IMR-90 (cell line): ENCODE measurements at regions not wholly inside any gene's neighbourhood (a gene's known extent, or its start where the extent isn't known, plus 50 kb on each side); places are given as distances from the start of the nearest gene placed in this dataset.

ENCODE experiments used
- ATAC-seq: fragments of 200-7000 bp; cut with Tn5 transposase; 2 replicates; pipeline ENCODE4 v1.9.1; 2020; ENCODE audit warnings: low read depth, mild to moderate bottlenecking, moderate library complexity
- BruUV-seq: library from RNA; stranded (reverse); fragments of 400-500 nt; replicated peaks from 2 replicates; lab custom pipeline; 2021; lab: Mats Ljungman, UMichigan
- CTCF ChIA-PET: fragments of 300-600 bp; formaldehyde crosslinking; extraction: SDS; loops from one replicate; lab custom pipeline; 2021; ENCODE audit warnings: antibody characterized with exemption; lab: Yijun Ruan, JAX
- POLR2A ChIA-PET: fragments of 300-600 bp; sonication (Branson Sonifier 250); formaldehyde crosslinking; loops from one replicate; lab custom pipeline; 2022; ENCODE audit warnings: antibody characterized with exemption; ENCODE audit not compliant: unreplicated experiment; lab: Charles Lee
- DNase-seq: peaks from one replicate; pipeline ENCODE4 v3.0.0; 2013
- H2AFZ ChIP-seq: replicated peaks from 2 replicates; pipeline ENCODE3; 2013; ENCODE audit warnings: low read length, mild to moderate bottlenecking; ENCODE audit not compliant: poor library complexity
- H2AK5ac ChIP-seq: 2 replicates; pipeline ENCODE4 v1.6.1; 2013; ENCODE audit warnings: low read depth, low read length, inconsistent platforms
- H2AK9ac ChIP-seq: replicated peaks from 2 replicates; pipeline ENCODE3; 2013; ENCODE audit warnings: mild to moderate bottlenecking, low read depth, low read length, moderate library complexity; ENCODE audit not compliant: poor library complexity
- H2BK120ac ChIP-seq: 2 replicates; pipeline ENCODE4 v1.6.1; 2013; ENCODE audit warnings: low read depth, low read length, inconsistent platforms
- H2BK15ac ChIP-seq: 3 replicates; pipeline ENCODE4 v1.6.1; 2013; ENCODE audit warnings: low read depth, low read length, inconsistent platforms
- H2BK20ac ChIP-seq: 2 replicates; pipeline ENCODE4 v1.6.1; 2013; ENCODE audit warnings: low read depth, mild to moderate bottlenecking, inconsistent platforms, low read length, moderate library complexity
- H2BK5ac ChIP-seq: 2 replicates; pipeline ENCODE4 v1.6.1; 2013; ENCODE audit warnings: mild to moderate bottlenecking, low read depth, low read length, inconsistent platforms; ENCODE audit not compliant: poor library complexity, severe bottlenecking
- H3K14ac ChIP-seq: replicated peaks from 2 replicates; pipeline ENCODE4 v1.6.1; 2013; ENCODE audit warnings: low read depth, low read length, inconsistent platforms
- H3K18ac ChIP-seq: 2 replicates; pipeline ENCODE4 v1.6.1; 2013; ENCODE audit warnings: low read depth, low read length, control low read depth
- H3K23ac ChIP-seq: 2 replicates; pipeline ENCODE4 v1.6.1; 2013; ENCODE audit warnings: low read depth, low read length, inconsistent platforms
- H3K27ac ChIP-seq: 2 replicates; pipeline ENCODE4 v1.5.1; 2013; ENCODE audit warnings: mild to moderate bottlenecking, control low read depth, low read length; ENCODE audit not compliant: insufficient read depth
- H3K27me3 ChIP-seq: 2 replicates; pipeline ENCODE4 v1.6.1; 2013; ENCODE audit warnings: low read length; ENCODE audit not compliant: control insufficient read depth, insufficient read depth
- H3K36me3 ChIP-seq: 2 replicates; pipeline ENCODE4 v1.6.1; 2013; ENCODE audit warnings: low read length, mixed read lengths; ENCODE audit not compliant: control insufficient read depth, insufficient read depth
- H3K4ac ChIP-seq: 2 replicates; pipeline ENCODE4 v1.6.1; 2013; ENCODE audit warnings: low read depth, low read length, inconsistent platforms
- H3K4me1 ChIP-seq: 2 replicates; pipeline ENCODE4 v1.6.1; 2013; ENCODE audit warnings: low read length, mixed read lengths; ENCODE audit not compliant: control insufficient read depth, insufficient read depth
- H3K4me2 ChIP-seq: 2 replicates; pipeline ENCODE4 v1.6.1; 2013; ENCODE audit warnings: low read depth, mild to moderate bottlenecking, control low read depth, low read length, moderate library complexity
- H3K4me3 ChIP-seq: 2 replicates; pipeline ENCODE4 v1.5.1; 2013; ENCODE audit warnings: low read depth, mild to moderate bottlenecking, control low read depth, low read length, moderate library complexity; ENCODE audit not compliant: insufficient read depth
- H3K56ac ChIP-seq: 2 replicates; pipeline ENCODE4 v1.6.1; 2013; ENCODE audit warnings: low read length, inconsistent platforms; ENCODE audit not compliant: insufficient read depth; ENCODE audit errors: extremely low read depth
- H3K79me1 ChIP-seq, 2 experiments: 2 replicates each; pipeline ENCODE4 v1.6.1; 2013; ENCODE audit warnings: low read length in 2 of 2, inconsistent platforms in 1 of 2, low read depth in 1 of 2
- H3K9ac ChIP-seq: 2 replicates; pipeline ENCODE4 v1.6.1; 2013; ENCODE audit warnings: low read depth, low read length, control low read depth
- H3K9me1 ChIP-seq: 2 replicates; pipeline ENCODE4 v1.6.1; 2013; ENCODE audit warnings: low read length, inconsistent platforms; ENCODE audit not compliant: insufficient read depth
- H3K9me3 ChIP-seq: 2 replicates; pipeline ENCODE4 v1.6.1; 2013; ENCODE audit warnings: low read length; ENCODE audit not compliant: control insufficient read depth, insufficient read depth
- H4K20me1 ChIP-seq: 2 replicates; pipeline ENCODE4 v1.6.1; 2013; ENCODE audit warnings: low read length, inconsistent platforms; ENCODE audit not compliant: insufficient read depth
- H4K5ac ChIP-seq: 2 replicates; pipeline ENCODE4 v1.6.1; 2013; ENCODE audit warnings: mild to moderate bottlenecking, low read depth, low read length, control low read depth
- H4K8ac ChIP-seq, 2 experiments: 2 replicates each; pipeline ENCODE4 v1.6.1; 2013; ENCODE audit warnings: low read depth in 2 of 2, low read length in 2 of 2, control low read depth in 1 of 2, inconsistent platforms in 1 of 2
- H4K91ac ChIP-seq: 2 replicates; pipeline ENCODE4 v1.6.1; 2013; ENCODE audit warnings: low read depth, low read length, inconsistent platforms; ENCODE audit not compliant: insufficient read depth
- BHLHE40 ChIP-seq: fragments of 150-350 bp; IDR thresholded peaks from 2 replicates; pipeline ENCODE4 v1.6.1; 2016; ENCODE audit warnings: mild to moderate bottlenecking, low read depth, low read length
- CTCF ChIP-seq: conservative IDR thresholded peaks from 2 replicates; pipeline ENCODE4 v1.5.1; 2012; ENCODE audit warnings: mild to moderate bottlenecking, low read depth, low read length, improper control_type of control experiment
- FOS ChIP-seq: fragments of 150-350 bp; IDR thresholded peaks from 2 replicates; pipeline ENCODE4 v1.6.1; 2016; ENCODE audit warnings: low read depth, low read length
- MAFK ChIP-seq: IDR thresholded peaks from 2 replicates; pipeline ENCODE4 v1.6.1; 2012; ENCODE audit warnings: low read depth, low read length, improper control_type of control experiment
- MAZ ChIP-seq: IDR thresholded peaks from 2 replicates; pipeline ENCODE4 v1.6.1; 2012; ENCODE audit warnings: low read depth, mild to moderate bottlenecking, low read length, improper control_type of control experiment, moderate library complexity, borderline replicate concordance
- MXI1 ChIP-seq: IDR thresholded peaks from 2 replicates; pipeline ENCODE4 v1.6.1; 2012; ENCODE audit warnings: low read depth, mild to moderate bottlenecking, low read length, moderate library complexity, borderline replicate concordance
- NFE2L2 ChIP-seq: fragments of 150-350 bp; IDR thresholded peaks from 2 replicates; pipeline ENCODE4 v1.6.1; 2016; ENCODE audit warnings: low read depth, mild to moderate bottlenecking, low read length
- POLR2A ChIP-seq: IDR thresholded peaks from 2 replicates; pipeline ENCODE4 v1.6.1; 2012; ENCODE audit warnings: mild to moderate bottlenecking, low read depth, low read length
- RCOR1 ChIP-seq: IDR thresholded peaks from 2 replicates; pipeline ENCODE4 v1.6.1; 2012; ENCODE audit warnings: mild to moderate bottlenecking, low read length, improper control_type of control experiment; ENCODE audit not compliant: insufficient replicate concordance
- RFX5 ChIP-seq: IDR thresholded peaks from 2 replicates; pipeline ENCODE4 v1.8.0; 2012; ENCODE audit warnings: low read depth, mild to moderate bottlenecking, low read length, moderate library complexity
- SMC3 ChIP-seq: fragments of 150-350 bp; IDR thresholded peaks from 2 replicates; pipeline ENCODE4 v1.6.1; 2016; ENCODE audit warnings: low read depth, mild to moderate bottlenecking, antibody characterized with exemption, low read length, moderate library complexity
- USF2 ChIP-seq: fragments of 150-350 bp; IDR thresholded peaks from 2 replicates; pipeline ENCODE4 v1.6.1; 2017; ENCODE audit warnings: mild to moderate bottlenecking, antibody characterized with exemption, low read length, low read depth
- WGBS, 2 experiments: methylation state at CpG; one replicate each; pipeline versions ENCODE4 v1.1.5 to v1.1.7; 2013; ENCODE audit warnings: missing lambda C conversion rate in 2 of 2; ENCODE audit not compliant: insufficient read length in 1 of 2; ENCODE audit errors: extremely low coverage in 2 of 2; 5-methylcytosine and 5-hydroxymethylcytosine counted together
- dilution Hi-C: fragments of 300-500 bp; cut with HindIII; formaldehyde crosslinking; loops from one replicate; pipeline ENCODE4 v1.14.3; 2018; ENCODE audit warnings: low sequenced_read_pairs; ENCODE audit not compliant: unreplicated experiment
- in situ Hi-C: fragments of 300-500 bp; cut with MboI; formaldehyde crosslinking; loops from 3 replicates; pipeline ENCODE4 v1.14.3; 2019; ENCODE audit warnings: low sequenced_read_pairs, inconsistent platforms, mixed read lengths
- intact Hi-C: fragments of 100-400 bp; cut with micrococcal nuclease; formaldehyde crosslinking; loops from 2 replicates; pipeline ENCODE4 v1.10.0; 2022

GRCh38 chrX:16487620-16488385, 162.2 kb upstream of the S100G start (continued):
- TF ChIP-seq POLR2A (no peak), RFX5 (no peak)

GRCh38 chrX:16488959-16489358, 161.0 kb upstream of the S100G start:
- no TSS peak for BruUV-seq
- no peaks in the 10 kb centered on the region for H3K27me3 ChIP-seq
- H3K4me2 ChIP-seq: no peak overlapping the region
- 0 out of 2 replicates have a peak overlapping the region, but pooled peaks have one; percentile 90 for H2BK20ac ChIP-seq
- WGBS, 2 experiments: no CpG with 5 or more reads among the region's 3 CpGs
- H2BK120ac ChIP-seq: peak overlapping the region; percentile 82
- H3K9ac ChIP-seq: no peak overlapping the region
- no peak overlapping the region for H3K56ac ChIP-seq
- no peak overlapping the region for H3K23ac ChIP-seq
- peak overlapping the region; percentile 96 for H2BK5ac ChIP-seq
- no peaks in the 10 kb centered on the region for H3K36me3 ChIP-seq
- H2AK9ac ChIP-seq: no peak overlapping the region
- DNase-seq (peak; percentile 41), ATAC-seq (no peak)
- peak overlapping the region; percentile 56; the same call in 1 of the 2 replicates for H3K4ac ChIP-seq
- no peak overlapping the region for H2AK5ac ChIP-seq
- H2BK15ac ChIP-seq: peak overlapping the region; percentile 96; the same call in 1 of the 3 replicates
- in situ Hi-C loops: no loop called here
- H4K91ac ChIP-seq: peak overlapping the region; percentile 19; the same call in 1 of the 2 replicates
- no peak for TF ChIP-seq POLR2A
- TF ChIP-seq SMC3: no peak
- no peak for TF ChIP-seq USF2
- no peak for TF ChIP-seq NFE2L2
- no peak for TF ChIP-seq BHLHE40
- no peak for TF ChIP-seq MXI1
- no peak for TF ChIP-seq MAZ
- TF ChIP-seq RCOR1: no peak
- TF ChIP-seq FOS: no peak
- TF ChIP-seq MAFK: no peak
- TF ChIP-seq CTCF: no peak
- peak overlapping the region; percentile 74; the same call in 1 of the 2 replicates for H3K14ac ChIP-seq
- CTCF ChIA-PET: no interaction called here
- no peaks in the 10 kb centered on the region for H4K20me1 ChIP-seq
- peaks cover 3% of the 10 kb centered on the region; the same call in 1 of the 2 replicates for H3K4me1 ChIP-seq
- H3K27ac ChIP-seq: no peak overlapping the region
- no peak overlapping the region for H2AFZ ChIP-seq
- peak overlapping the region in 1 of 2 experiments; percentile 59; a peak in 1 of 4 replicates for H4K8ac ChIP-seq
- no peaks in the 10 kb centered on the region for H3K9me3 ChIP-seq
- intact Hi-C loops: no loop called here
- no peaks in the 10 kb centered on the region for H3K9me1 ChIP-seq
- H4K5ac ChIP-seq: no peak overlapping the region; the same call in 1 of the 2 replicates
- H3K79me1 ChIP-seq: no peaks in the 10 kb centered on the region
- POLR2A ChIA-PET: no interaction called here
- no peak overlapping the region for H3K4me3 ChIP-seq
- peak overlapping the region; percentile 60; the same call in 1 of the 2 replicates for H3K18ac ChIP-seq
- dilution Hi-C loops: no loop called here
